ENCODE measurements at regions not wholly inside any gene's neighbourhood (a gene's known extent, or its start where the extent isn't known, plus 50 kb on each side); places are given as distances from the start of the nearest gene placed in this dataset.
"Not testable (repeated sequence)": the region's sequence is repeated elsewhere in the genome, so short reads cannot be mapped to it uniquely, and the experiment has no call there.

GRCh38 chr15:88997531-88997930 is 84.4 kb upstream of the MFGE8 start:
- no peaks in the 10 kb centered on the region for H3K36me3 ChIP-seq
- no peaks in the 10 kb centered on the region for H3K27me3 ChIP-seq
- TF ChIP-seq POLR2AphosphoS5 (IDR thresholded peaks at IDR 0.05): no peak
- TF ChIP-seq CTCF (IDR thresholded peaks at IDR 0.05): no peak
- TF ChIP-seq POLR2A (IDR thresholded peaks at IDR 0.05): no peak
- TF ChIP-seq EP300 (IDR thresholded peaks at IDR 0.05): no peak
- intact Hi-C loops (cut with DNase I; ENCODE audit: low total_unique reads): no loop called here
- peaks cover 0 to 4% (median 2%) of the 10 kb centered on the region in 4 donors for H3K4me1 ChIP-seq
- no peak for DNase-seq
- 80 to 86% (median 81%) methylated on average over 3 of the region's 3 CpGs for WGBS, 5 donors
- no peak overlapping the region for H3K27ac ChIP-seq
- H3K9me3 ChIP-seq: no peaks in the 10 kb centered on the region
- H3K4me3 ChIP-seq: no peak overlapping the region

GRCh38 chr15:88998980-88999713 is 86.0 kb upstream of the MFGE8 start:
- Histone ChIP-seq H3K4me1 (peaks cover 0 to 5% (median 2%) of the 10 kb centered on the region in 4 donors), H3K36me3 (no peaks in the 10 kb centered on the region), H3K27me3 (no peaks in the 10 kb centered on the region), H3K9me3 (no peaks in the 10 kb centered on the region), H3K27ac (no peak overlapping the region), H3K4me3 (no peak overlapping the region)
- intact Hi-C loops (cut with DNase I; ENCODE audit: low total_unique reads): no loop called here
- no peak for DNase-seq
- TF ChIP-seq POLR2A (IDR thresholded peaks at IDR 0.05) (no peak), EP300 (IDR thresholded peaks at IDR 0.05) (no peak), POLR2AphosphoS5 (IDR thresholded peaks at IDR 0.05) (no peak), CTCF (IDR thresholded peaks at IDR 0.05) (no peak)
- 83 to 92% (median 85%) methylated on average over 7 of the region's 7 CpGs for WGBS, 5 donors

DNA sequence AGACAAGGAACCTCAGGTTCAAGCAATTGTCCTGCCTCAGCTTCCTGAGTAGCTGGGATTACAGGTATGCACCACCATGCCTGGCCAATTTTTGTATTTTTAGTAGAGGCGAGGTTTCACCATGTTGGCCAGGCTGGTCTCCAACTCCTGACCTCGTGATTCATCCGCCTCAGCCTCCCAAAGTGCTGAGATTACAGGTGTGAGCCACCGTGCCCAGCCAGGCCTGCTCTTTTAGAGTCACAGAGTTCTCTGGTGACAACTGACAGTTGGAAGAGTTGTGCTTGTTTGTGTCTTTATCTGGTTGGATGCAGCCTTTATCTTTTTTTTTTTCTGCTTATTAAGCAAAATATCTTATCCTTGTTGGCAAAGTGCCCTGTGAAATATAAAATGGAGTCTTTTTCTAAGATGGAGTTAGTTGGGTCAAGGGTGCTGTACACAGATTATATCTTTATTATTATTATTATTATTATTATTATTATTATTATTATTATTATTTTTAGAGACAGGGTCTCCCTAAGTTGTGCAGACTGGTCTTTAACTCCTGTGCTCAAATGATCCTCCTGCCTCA is 86.5 kb upstream of the ABHD2 start:
- WGBS, 5 donors: 79 to 89% (median 85%) methylated on average over 4 of the region's 4 CpGs
- H3K4me3 ChIP-seq; DNase-seq; H3K27ac ChIP-seq; H3K4me1 ChIP-seq; H3K27me3 ChIP-seq; H3K9me3 ChIP-seq; intact Hi-C loops (cut with DNase I; ENCODE audit: low total_unique reads); H3K36me3 ChIP-seq: not testable (repeated sequence)

DNA sequence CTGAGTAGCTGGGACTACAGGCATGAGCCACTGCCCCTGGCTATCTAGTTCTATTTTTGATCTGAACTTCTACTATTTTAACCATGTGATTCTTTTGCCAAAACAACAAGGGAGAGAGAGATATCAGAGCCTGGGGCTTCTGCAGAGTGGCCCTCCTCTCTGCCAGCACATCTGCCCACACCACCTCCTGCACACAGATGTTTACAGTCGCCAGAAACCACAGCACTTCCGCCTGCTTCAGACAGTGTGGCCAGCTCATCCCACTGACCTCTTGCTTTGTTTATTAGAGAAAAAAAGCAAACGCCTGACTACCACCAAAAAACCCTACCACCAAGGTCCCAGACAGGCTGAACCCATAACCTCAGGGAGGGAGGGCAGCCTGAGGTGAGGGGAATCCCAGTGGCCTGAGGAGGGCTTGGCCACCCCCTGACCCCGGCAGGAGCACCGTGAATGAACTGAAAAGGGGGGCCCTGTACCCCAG is 85.9 kb upstream of the ABHD2 start:
- no peaks in the 10 kb centered on the region for H3K9me3 ChIP-seq
- TF ChIP-seq POLR2A (IDR thresholded peaks at IDR 0.05) (no peak), EP300 (IDR thresholded peaks at IDR 0.05) (no peak), CTCF (IDR thresholded peaks at IDR 0.05) (no peak), POLR2AphosphoS5 (IDR thresholded peaks at IDR 0.05) (no peak)
- no peak overlapping the region for H3K4me3 ChIP-seq
- DNase-seq: no peak
- H3K4me1 ChIP-seq: peaks cover 0 to 5% (median 2%) of the 10 kb centered on the region in 4 donors
- intact Hi-C loops (cut with DNase I; ENCODE audit: low total_unique reads): no loop called here
- H3K27me3 ChIP-seq: peaks cover 0 to under 1% (median 0%) of the 10 kb centered on the region in 3 donors
- no peaks in the 10 kb centered on the region for H3K36me3 ChIP-seq
- WGBS, 5 donors: 30 to 58% (median 46%) methylated on average over 5 of the region's 5 CpGs
- no peak overlapping the region for H3K27ac ChIP-seq

GRCh38 chr15:89002830-89003229 is 85.4 kb upstream of the ABHD2 start:
- TF ChIP-seq CTCF (IDR thresholded peaks at IDR 0.05): no peak
- no peak for TF ChIP-seq POLR2AphosphoS5 (IDR thresholded peaks at IDR 0.05)
- no peak for TF ChIP-seq POLR2A (IDR thresholded peaks at IDR 0.05)
- no peak for TF ChIP-seq EP300 (IDR thresholded peaks at IDR 0.05)
- no peak overlapping the region for H3K27ac ChIP-seq

More at GRCh38 chr15:89002830-89003229, 85.4 kb upstream of the ABHD2 start:
- H3K4me1 ChIP-seq: peaks cover 0 to 5% (median 2%) of the 10 kb centered on the region in 4 donors
- intact Hi-C loops (cut with DNase I; ENCODE audit: low total_unique reads): no loop called here
- H3K36me3 ChIP-seq: no peaks in the 10 kb centered on the region
- WGBS, 5 donors: 65 to 85% (median 73%) methylated on average over 5 of the region's 5 CpGs
- H3K4me3 ChIP-seq: no peak overlapping the region
- peaks cover 0 to 3% (median 0%) of the 10 kb centered on the region in 3 donors for H3K27me3 ChIP-seq
- no peak for DNase-seq
- H3K9me3 ChIP-seq: no peaks in the 10 kb centered on the region
